HepG2 (cell line): ENCODE measurements at regions not wholly inside any gene's neighbourhood (a gene's known extent, or its start where the extent isn't known, plus 50 kb on each side); places are given as distances from the start of the nearest gene placed in this dataset.

ENCODE experiments used
- ATF7 ChIP-seq, 2 experiments: fragments of 450-650 bp in 1 of 2; sonication (generic) in 1 of 2; formaldehyde crosslinking in 1 of 2; IDR thresholded peaks; 2 replicates each; pipeline versions ENCODE4 v1.4.0 to v1.6.1; 2016 to 2020; ENCODE audit warnings: antibody characterized with exemption in 1 of 2, mild to moderate bottlenecking in 1 of 2, missing genetic modification reagents in 1 of 2
- ESRRA ChIP-seq: sonication (generic); formaldehyde crosslinking; IDR thresholded peaks from 2 replicates; pipeline ENCODE4 v1.5.1; 2020; ENCODE audit warnings: mild to moderate bottlenecking, low read depth, missing genetic modification reagents
- GABPB1 ChIP-seq: IDR thresholded peaks from 2 replicates; pipeline ENCODE4 v1.6.1; 2016; ENCODE audit warnings: mild to moderate bottlenecking, missing genetic modification reagents, moderate library complexity, missing compliant biosample characterization
- GFI1 ChIP-seq: sonication (generic); formaldehyde crosslinking; IDR thresholded peaks from 2 replicates; pipeline ENCODE4 v1.5.0; 2020; ENCODE audit warnings: missing genetic modification reagents, mild to moderate bottlenecking, borderline replicate concordance
- HCFC1 ChIP-seq: fragments of 150-350 bp; IDR thresholded peaks from 2 replicates; pipeline ENCODE4 v1.6.1; 2014; ENCODE audit warnings: low read depth, low read length
- HMG20B ChIP-seq: conservative IDR thresholded peaks from 2 replicates; pipeline ENCODE4 v1.6.1; 2016; ENCODE audit warnings: missing genetic modification reagents, missing compliant biosample characterization
- HOXD1 ChIP-seq: sonication (generic); formaldehyde crosslinking; IDR thresholded peaks from 2 replicates; pipeline ENCODE4 v1.5.0; 2020; ENCODE audit warnings: missing genetic modification reagents
- JUN ChIP-seq: sonication (generic); formaldehyde crosslinking; IDR thresholded peaks from 2 replicates; pipeline ENCODE4 v1.4.0; 2020; ENCODE audit warnings: mild to moderate bottlenecking, missing genetic modification reagents
- JUNB ChIP-seq: sonication (generic); formaldehyde crosslinking; IDR thresholded peaks from 2 replicates; pipeline ENCODE4 v1.8.0; 2022; ENCODE audit warnings: missing genetic modification reagents, mild to moderate bottlenecking, borderline replicate concordance
- MAFK ChIP-seq, 2 experiments: IDR thresholded peaks in 1 of 2; conservative IDR thresholded peaks in 1 of 2; 2 replicates each; pipeline ENCODE4 v1.6.1; 2011; ENCODE audit warnings: improper control_type of control experiment in 2 of 2, low read length in 2 of 2
- NR2F6 ChIP-seq, 2 experiments: IDR thresholded peaks; 2 replicates each; pipeline ENCODE4 v1.6.1; 2016; ENCODE audit warnings: antibody characterized with exemption in 1 of 2, mild to moderate bottlenecking in 1 of 2
- POGZ ChIP-seq: sonication (generic); formaldehyde crosslinking; IDR thresholded peaks from 2 replicates; pipeline ENCODE4 v1.4.0; 2020; ENCODE audit warnings: mild to moderate bottlenecking, missing genetic modification reagents
- SRSF9 ChIP-seq: fragments of 200-400 bp; formaldehyde crosslinking; IDR thresholded peaks from 2 replicates; pipeline ENCODE4 v1.6.1; 2018; ENCODE audit warnings: borderline replicate concordance, mild to moderate bottlenecking, low read depth, low read length; ENCODE audit not compliant: insufficient read depth, poor library complexity, severe bottlenecking
- TEAD2 ChIP-seq: sonication (generic); formaldehyde crosslinking; IDR thresholded peaks from 2 replicates; pipeline ENCODE4 v1.9.0; 2021; ENCODE audit warnings: missing genetic modification reagents
- U2AF1 ChIP-seq: fragments of 200-400 bp; formaldehyde crosslinking; optimal IDR thresholded peaks from 2 replicates; pipeline ENCODE3; 2017; ENCODE audit warnings: mild to moderate bottlenecking, low read depth, low read length
- ZNF12 ChIP-seq: sonication (generic); formaldehyde crosslinking; IDR thresholded peaks from 2 replicates; pipeline ENCODE4 v1.5.0; 2020; ENCODE audit warnings: missing genetic modification reagents
- ZNF883 ChIP-seq: sonication (generic); formaldehyde crosslinking; IDR thresholded peaks from 2 replicates; pipeline ENCODE4 v1.5.1; 2020; ENCODE audit warnings: mild to moderate bottlenecking, missing genetic modification reagents; ENCODE audit errors: not compliant biosample characterization
- ZSCAN22 ChIP-seq: sonication (generic); formaldehyde crosslinking; IDR thresholded peaks from 2 replicates; pipeline ENCODE4 v1.4.0; 2020; ENCODE audit warnings: mild to moderate bottlenecking, missing genetic modification reagents
- TF ChIP-seq, protein P1 (sequence below): sonication (generic); formaldehyde crosslinking; conservative IDR thresholded peaks from 2 replicates; pipeline ENCODE4 v1.4.0; 2020; ENCODE audit warnings: missing genetic modification reagents
- TF ChIP-seq, protein P2 (sequence below): sonication (generic); formaldehyde crosslinking; IDR thresholded peaks from 2 replicates; pipeline ENCODE4 v1.5.0; 2020; ENCODE audit warnings: missing genetic modification reagents
- TF ChIP-seq, protein P3 (sequence below): sonication (generic); formaldehyde crosslinking; IDR thresholded peaks from 2 replicates; pipeline ENCODE4 v1.4.0; 2020; ENCODE audit warnings: missing genetic modification reagents, mild to moderate bottlenecking, borderline replicate concordance
- TF ChIP-seq, protein P4 (sequence below): sonication (generic); formaldehyde crosslinking; IDR thresholded peaks from 2 replicates; pipeline ENCODE4 v1.8.1; 2023; ENCODE audit warnings: mild to moderate bottlenecking, moderate library complexity, missing genetic modification reagents

DNA sequence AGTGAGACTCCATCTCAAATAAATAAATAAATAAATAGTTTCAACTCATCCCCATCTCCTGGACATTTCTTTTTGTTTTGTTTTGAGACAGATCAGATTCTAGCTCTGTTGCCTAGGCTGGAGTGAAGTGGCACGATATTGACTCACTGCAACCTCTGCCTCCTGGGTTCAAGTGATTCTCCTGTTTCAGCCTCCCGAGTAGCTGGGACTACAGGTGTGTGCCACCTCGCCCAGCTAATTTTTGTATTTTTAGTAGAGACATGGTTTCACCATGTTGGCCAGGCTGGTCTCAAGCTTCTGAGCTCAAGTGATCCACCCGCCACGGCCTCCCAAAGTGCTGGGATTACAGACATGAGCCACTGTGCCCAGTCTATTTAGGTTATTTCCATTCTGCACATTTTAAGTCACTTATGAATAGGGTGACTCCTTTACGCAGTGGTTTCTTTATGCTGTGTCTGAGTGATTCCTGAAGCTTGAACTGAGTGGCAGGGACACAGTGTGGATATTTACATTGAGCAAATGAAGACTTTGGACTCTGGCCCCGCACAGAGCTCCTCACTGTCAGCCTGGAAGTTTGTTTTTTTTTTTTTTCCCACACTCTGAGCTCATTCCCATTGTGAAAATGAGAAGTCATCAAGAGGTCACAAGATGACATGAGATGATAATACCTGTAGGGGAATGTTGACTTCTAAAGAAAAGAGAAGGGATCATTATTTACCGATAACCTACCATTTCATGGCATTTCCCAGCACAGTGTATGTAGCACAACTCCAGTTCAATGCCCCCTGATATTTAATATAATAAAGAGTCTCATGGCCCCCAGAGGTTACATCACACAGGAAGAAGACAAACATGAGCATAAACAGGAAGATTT lies 72.6 kb downstream of the TBX3 start (continued):
- no peak for TF ChIP-seq U2AF1
- peak; percentile 71 for TF ChIP-seq ATF7 (IDR thresholded peaks at IDR 0.05)
- peak; percentile 90 for TF ChIP-seq ATF7 (CRISPR knock-in tag; IDR thresholded peaks at IDR 0.05)
- TF ChIP-seq, protein P1, sequence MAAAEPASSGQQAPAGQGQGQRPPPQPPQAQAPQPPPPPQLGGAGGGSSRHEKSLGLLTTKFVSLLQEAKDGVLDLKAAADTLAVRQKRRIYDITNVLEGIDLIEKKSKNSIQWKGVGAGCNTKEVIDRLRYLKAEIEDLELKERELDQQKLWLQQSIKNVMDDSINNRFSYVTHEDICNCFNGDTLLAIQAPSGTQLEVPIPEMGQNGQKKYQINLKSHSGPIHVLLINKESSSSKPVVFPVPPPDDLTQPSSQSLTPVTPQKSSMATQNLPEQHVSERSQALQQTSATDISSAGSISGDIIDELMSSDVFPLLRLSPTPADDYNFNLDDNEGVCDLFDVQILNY (CRISPR knock-in tag): no peak
- TF ChIP-seq SRSF9: no peak
- TF ChIP-seq TEAD2: no peak
- TF ChIP-seq, protein P2, sequence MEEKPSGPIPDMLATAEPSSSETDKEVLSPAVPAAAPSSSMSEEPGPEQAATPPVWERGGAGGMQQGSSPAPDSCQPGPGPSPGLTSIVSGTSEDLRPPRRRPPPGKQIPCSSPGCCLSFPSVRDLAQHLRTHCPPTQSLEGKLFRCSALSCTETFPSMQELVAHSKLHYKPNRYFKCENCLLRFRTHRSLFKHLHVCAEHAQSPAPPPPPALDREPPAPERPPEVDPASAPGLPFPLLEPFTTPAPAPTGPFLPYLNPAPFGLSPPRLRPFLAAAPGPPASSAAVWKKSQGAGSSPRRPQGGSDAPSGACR (CRISPR knock-in tag): peak; percentile 65; the same call in 1 of the 2 replicates
- peak; percentile 13; the same call in 1 of the 2 replicates for TF ChIP-seq JUNB (CRISPR knock-in tag)
- TF ChIP-seq NR2F6 (IDR thresholded peaks at IDR 0.05): peak; percentile 95
- peak; percentile 93 for TF ChIP-seq NR2F6 (CRISPR knock-in tag; IDR thresholded peaks at IDR 0.05)
- peak; percentile 79 for TF ChIP-seq POGZ (CRISPR knock-in tag)
- TF ChIP-seq ZSCAN22 (CRISPR knock-in tag): no peak
- TF ChIP-seq HCFC1: no peak
- TF ChIP-seq, protein P3, sequence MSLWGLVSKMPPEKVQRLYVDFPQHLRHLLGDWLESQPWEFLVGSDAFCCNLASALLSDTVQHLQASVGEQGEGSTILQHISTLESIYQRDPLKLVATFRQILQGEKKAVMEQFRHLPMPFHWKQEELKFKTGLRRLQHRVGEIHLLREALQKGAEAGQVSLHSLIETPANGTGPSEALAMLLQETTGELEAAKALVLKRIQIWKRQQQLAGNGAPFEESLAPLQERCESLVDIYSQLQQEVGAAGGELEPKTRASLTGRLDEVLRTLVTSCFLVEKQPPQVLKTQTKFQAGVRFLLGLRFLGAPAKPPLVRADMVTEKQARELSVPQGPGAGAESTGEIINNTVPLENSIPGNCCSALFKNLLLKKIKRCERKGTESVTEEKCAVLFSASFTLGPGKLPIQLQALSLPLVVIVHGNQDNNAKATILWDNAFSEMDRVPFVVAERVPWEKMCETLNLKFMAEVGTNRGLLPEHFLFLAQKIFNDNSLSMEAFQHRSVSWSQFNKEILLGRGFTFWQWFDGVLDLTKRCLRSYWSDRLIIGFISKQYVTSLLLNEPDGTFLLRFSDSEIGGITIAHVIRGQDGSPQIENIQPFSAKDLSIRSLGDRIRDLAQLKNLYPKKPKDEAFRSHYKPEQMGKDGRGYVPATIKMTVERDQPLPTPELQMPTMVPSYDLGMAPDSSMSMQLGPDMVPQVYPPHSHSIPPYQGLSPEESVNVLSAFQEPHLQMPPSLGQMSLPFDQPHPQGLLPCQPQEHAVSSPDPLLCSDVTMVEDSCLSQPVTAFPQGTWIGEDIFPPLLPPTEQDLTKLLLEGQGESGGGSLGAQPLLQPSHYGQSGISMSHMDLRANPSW (CRISPR knock-in tag): peak; percentile 82; the same call in 1 of the 2 replicates
- peak; percentile 26; the same call in 1 of the 2 replicates for TF ChIP-seq GFI1 (CRISPR knock-in tag)
- TF ChIP-seq MAFK (conservative IDR thresholded peaks at IDR 0.05 in 1 of 2, IDR thresholded peaks at IDR 0.05 in 1 of 2; ENCODE audit: low read length in 2 of 2): 0 out of 4 replicates have a peak, but pooled peaks of 1 of the 2 experiments have one; percentile 16
- peak; percentile 44; the same call in 1 of the 2 replicates for TF ChIP-seq ZNF12
- peak; percentile 79 for TF ChIP-seq ESRRA (CRISPR knock-in tag)
- 0 out of 2 replicates have a peak, but pooled peaks have one; percentile 56 for TF ChIP-seq HMG20B (CRISPR knock-in tag)
- TF ChIP-seq GABPB1 (CRISPR knock-in tag): peak; percentile 23; the same call in 1 of the 2 replicates
- TF ChIP-seq, protein P4, sequence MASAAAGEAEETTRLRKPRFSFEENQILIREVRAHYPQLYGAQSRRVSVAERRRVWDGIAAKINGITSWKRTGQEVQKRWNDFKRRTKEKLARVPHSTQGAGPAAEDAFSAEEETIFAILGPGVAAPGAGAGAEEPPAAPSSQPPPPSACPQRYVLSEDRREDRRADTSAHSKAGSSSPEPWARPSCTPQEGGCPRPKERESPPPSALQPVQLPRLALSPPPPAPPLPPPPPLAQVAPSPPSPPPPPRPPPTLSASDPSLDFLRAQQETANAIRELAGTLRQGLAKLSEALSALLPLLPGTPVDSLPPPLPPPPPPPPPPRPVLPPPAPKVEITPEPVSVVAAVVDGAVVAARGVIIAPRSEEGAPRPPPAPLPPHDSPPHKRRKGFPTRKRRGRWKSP: peak; percentile 61; the same call in 1 of the 2 replicates
- 0 out of 2 replicates have a peak, but pooled peaks have one; percentile 54 for TF ChIP-seq JUN (CRISPR knock-in tag)
- peak; percentile 33; the same call in 1 of the 2 replicates for TF ChIP-seq HOXD1
- no peak for TF ChIP-seq ZNF883 (CRISPR knock-in tag)
